ENCODE measurements at regions not wholly inside any gene's neighbourhood (a gene's known extent, or its start where the extent isn't known, plus 50 kb on each side); places are given as distances from the start of the nearest gene placed in this dataset.

GRCh38 chr5:32973646-32974045, 262.5 kb downstream of the NPR3 start:
- ATAC-seq (replicated peaks in 1 of 4), result no peak
- no peak overlapping the region for H3K27ac Mint-ChIP-seq

GRCh38 chr5:32975656-32976375, 264.7 kb downstream of the NPR3 start:
- H3K4me3 Mint-ChIP-seq, result no peak overlapping the region
- ATAC-seq (replicated peaks in 1 of 4) (no peak), DNase-seq (no peak)
- no peak overlapping the region for H3K27ac ChIP-seq (ENCODE audit: low read length)
- ChIA-PET CTCF (no interaction called here), POLR2A (no interaction called here)
- H3K9me3 Mint-ChIP-seq, result peaks cover 4 to 8% (median 6%) of the 10 kb centered on the region in 3 donors
- H3K36me3 Mint-ChIP-seq, result no peaks in the 10 kb centered on the region
- no peaks in the 10 kb centered on the region for H3K36me3 ChIP-seq (ENCODE audit: control insufficient read depth in 2 of 2, extremely low read depth in 1 of 2, insufficient read depth in 1 of 2, low read length in 1 of 2)
- H3K27me3 Mint-ChIP-seq, result no peaks in the 10 kb centered on the region
- H3K4me1 ChIP-seq (ENCODE audit: control insufficient read depth in 1 of 2, extremely low read depth in 1 of 2, insufficient read depth in 2 of 2, low read length in 2 of 2), result no peaks in the 10 kb centered on the region
- no CpG with 5 or more reads among the region's 1 CpG for WGBS (ENCODE audit: insufficient coverage)
- no peaks in the 10 kb centered on the region for H3K9me3 ChIP-seq
- no peaks in the 10 kb centered on the region for H3K27me3 ChIP-seq (replicated peaks in 1 of 2; ENCODE audit: control insufficient read depth in 2 of 2, extremely low read depth in 1 of 2, insufficient read depth in 2 of 2, low read length in 1 of 2)
- no peak overlapping the region for H3K27ac Mint-ChIP-seq
- no peak overlapping the region for H3K4me3 ChIP-seq (ENCODE audit: control insufficient read depth in 1 of 2, extremely low read depth in 1 of 2, low read length in 1 of 2)
- no peaks in the 10 kb centered on the region for H3K4me1 Mint-ChIP-seq

More at GRCh38 chr5:32973646-32974045, 262.5 kb downstream of the NPR3 start:
- H3K27me3 ChIP-seq (replicated peaks in 1 of 2; ENCODE audit: control insufficient read depth in 2 of 2, extremely low read depth in 1 of 2, insufficient read depth in 2 of 2, low read length in 1 of 2), result no peaks in the 10 kb centered on the region
- no peaks in the 10 kb centered on the region for H3K4me1 ChIP-seq (ENCODE audit: control insufficient read depth in 1 of 2, extremely low read depth in 1 of 2, insufficient read depth in 2 of 2, low read length in 2 of 2)
- Mint-ChIP-seq H3K36me3 (no peaks in the 10 kb centered on the region), H3K4me3 (no peak overlapping the region), H3K4me1 (no peaks in the 10 kb centered on the region), H3K27me3 (peaks cover 0 to under 1% of the 10 kb centered on the region in 2 donors), H3K9me3 (peaks cover 0 to 6% (median 4%) of the 10 kb centered on the region in 3 donors)
- ChIA-PET CTCF (no interaction called here), POLR2A (no interaction called here)
- H3K9me3 ChIP-seq, result no peaks in the 10 kb centered on the region
- no peaks in the 10 kb centered on the region for H3K36me3 ChIP-seq (ENCODE audit: control insufficient read depth in 2 of 2, extremely low read depth in 1 of 2, insufficient read depth in 1 of 2, low read length in 1 of 2)
- no peak for DNase-seq
- no peak overlapping the region for H3K4me3 ChIP-seq (ENCODE audit: control insufficient read depth in 1 of 2, extremely low read depth in 1 of 2, low read length in 1 of 2)
- no peak overlapping the region for H3K27ac ChIP-seq (ENCODE audit: low read length)

- H3K4me3 Mint-ChIP-seq, result no peak overlapping the region
- CTCF ChIA-PET, result no interaction called here
Measured at GRCh38 chr5:32981061-32981460, 269.9 kb downstream of the NPR3 start.

GRCh38 chr5:32984851-32985610, 273.9 kb downstream of the NPR3 start:
- H3K36me3 Mint-ChIP-seq, result no peaks in the 10 kb centered on the region
- H3K27ac ChIP-seq (ENCODE audit: low read length), result no peak overlapping the region
- H3K9me3 Mint-ChIP-seq, result peaks cover 0 to 19% (median 9%) of the 10 kb centered on the region in 3 donors
- no peaks in the 10 kb centered on the region for H3K27me3 Mint-ChIP-seq
- no peak overlapping the region for H3K27ac Mint-ChIP-seq
- ChIA-PET CTCF (no interaction called here), POLR2A (no interaction called here)
- no peaks in the 10 kb centered on the region for H3K4me1 ChIP-seq (ENCODE audit: control insufficient read depth in 1 of 2, extremely low read depth in 1 of 2, insufficient read depth in 2 of 2, low read length in 2 of 2)
- H3K27me3 ChIP-seq (replicated peaks in 1 of 2; ENCODE audit: control insufficient read depth in 2 of 2, extremely low read depth in 1 of 2, insufficient read depth in 2 of 2, low read length in 1 of 2), result no peaks in the 10 kb centered on the region
- no peaks in the 10 kb centered on the region for H3K36me3 ChIP-seq (ENCODE audit: control insufficient read depth in 2 of 2, extremely low read depth in 1 of 2, insufficient read depth in 1 of 2, low read length in 1 of 2)
- H3K9me3 ChIP-seq, result no peaks in the 10 kb centered on the region
- ATAC-seq (replicated peaks in 1 of 4) (no peak), DNase-seq (no peak)
- no peak overlapping the region for H3K4me3 ChIP-seq (ENCODE audit: control insufficient read depth in 1 of 2, extremely low read depth in 1 of 2, low read length in 1 of 2)
- WGBS (ENCODE audit: insufficient coverage), result 87% methylated on average over 4 of the region's 4 CpGs
- H3K4me3 Mint-ChIP-seq, result no peak overlapping the region
- no peaks in the 10 kb centered on the region for H3K4me1 Mint-ChIP-seq

More at GRCh38 chr5:32981061-32981460, 269.9 kb downstream of the NPR3 start:
- DNase-seq (no peak), ATAC-seq (replicated peaks in 1 of 4) (no peak)
- no peaks in the 10 kb centered on the region for H3K27me3 ChIP-seq (replicated peaks in 1 of 2; ENCODE audit: control insufficient read depth in 2 of 2, extremely low read depth in 1 of 2, insufficient read depth in 2 of 2, low read length in 1 of 2)
- H3K4me1 ChIP-seq (ENCODE audit: control insufficient read depth in 1 of 2, extremely low read depth in 1 of 2, insufficient read depth in 2 of 2, low read length in 2 of 2), result no peaks in the 10 kb centered on the region
- H3K27ac Mint-ChIP-seq, result no peak overlapping the region
- H3K36me3 ChIP-seq (ENCODE audit: control insufficient read depth in 2 of 2, extremely low read depth in 1 of 2, insufficient read depth in 1 of 2, low read length in 1 of 2), result no peaks in the 10 kb centered on the region
- H3K27me3 Mint-ChIP-seq, result no peaks in the 10 kb centered on the region
- POLR2A ChIA-PET, result no interaction called here
- H3K4me3 ChIP-seq (ENCODE audit: control insufficient read depth in 1 of 2, extremely low read depth in 1 of 2, low read length in 1 of 2), result no peak overlapping the region
- no peaks in the 10 kb centered on the region for H3K9me3 ChIP-seq
- H3K36me3 Mint-ChIP-seq, result no peaks in the 10 kb centered on the region
- H3K4me1 Mint-ChIP-seq, result no peaks in the 10 kb centered on the region
- H3K9me3 Mint-ChIP-seq, result peaks cover 4 to 23% (median 13%) of the 10 kb centered on the region in 3 donors
- no peak overlapping the region for H3K27ac ChIP-seq (ENCODE audit: low read length)

GRCh38 chr5:32989815-32990214, 278.7 kb downstream of the NPR3 start:
- POLR2A ChIA-PET, result no interaction called here
- Histone ChIP-seq H3K4me3 (ENCODE audit: control insufficient read depth in 1 of 2, extremely low read depth in 1 of 2, low read length in 1 of 2) (no peak overlapping the region), H3K9me3 (no peaks in the 10 kb centered on the region), H3K27ac (ENCODE audit: low read length) (no peak overlapping the region), H3K27me3 (replicated peaks in 1 of 2; ENCODE audit: control insufficient read depth in 2 of 2, extremely low read depth in 1 of 2, insufficient read depth in 2 of 2, low read length in 1 of 2) (no peaks in the 10 kb centered on the region), H3K4me1 (ENCODE audit: control insufficient read depth in 1 of 2, extremely low read depth in 1 of 2, insufficient read depth in 2 of 2, low read length in 2 of 2) (no peaks in the 10 kb centered on the region), H3K36me3 (ENCODE audit: control insufficient read depth in 2 of 2, extremely low read depth in 1 of 2, insufficient read depth in 1 of 2, low read length in 1 of 2) (no peaks in the 10 kb centered on the region)
- CTCF ChIA-PET, result no interaction called here
- DNase-seq (no peak), ATAC-seq (replicated peaks in 1 of 4) (no peak)
- no peak overlapping the region for H3K27ac Mint-ChIP-seq
- H3K4me1 Mint-ChIP-seq, result no peaks in the 10 kb centered on the region
- no peaks in the 10 kb centered on the region for H3K27me3 Mint-ChIP-seq
- H3K9me3 Mint-ChIP-seq, result peaks cover 5 to 18% (median 7%) of the 10 kb centered on the region in 3 donors
- H3K36me3 Mint-ChIP-seq, result no peaks in the 10 kb centered on the region
- WGBS (ENCODE audit: insufficient coverage), result 79% methylated on average over 4 of the region's 5 CpGs
- H3K4me3 Mint-ChIP-seq, result no peak overlapping the region

GRCh38 chr5:32990593-32991420, 279.7 kb downstream of the NPR3 start:
- H3K27me3 Mint-ChIP-seq, result no peaks in the 10 kb centered on the region

More at GRCh38 chr5:32990593-32991420, 279.7 kb downstream of the NPR3 start:
- Histone ChIP-seq H3K27me3 (replicated peaks in 1 of 2; ENCODE audit: control insufficient read depth in 2 of 2, extremely low read depth in 1 of 2, insufficient read depth in 2 of 2, low read length in 1 of 2) (no peaks in the 10 kb centered on the region), H3K27ac (ENCODE audit: low read length) (no peak overlapping the region), H3K36me3 (ENCODE audit: control insufficient read depth in 2 of 2, extremely low read depth in 1 of 2, insufficient read depth in 1 of 2, low read length in 1 of 2) (no peaks in the 10 kb centered on the region), H3K4me1 (ENCODE audit: control insufficient read depth in 1 of 2, extremely low read depth in 1 of 2, insufficient read depth in 2 of 2, low read length in 2 of 2) (no peaks in the 10 kb centered on the region), H3K4me3 (ENCODE audit: control insufficient read depth in 1 of 2, extremely low read depth in 1 of 2, low read length in 1 of 2) (no peak overlapping the region), H3K9me3 (no peaks in the 10 kb centered on the region)
- DNase-seq, result no peak
- H3K9me3 Mint-ChIP-seq, result peaks cover 2 to 11% (median 5%) of the 10 kb centered on the region in 3 donors
- no peak overlapping the region for H3K27ac Mint-ChIP-seq
- no peaks in the 10 kb centered on the region for H3K4me1 Mint-ChIP-seq
- ChIA-PET POLR2A (no interaction called here), CTCF (no interaction called here)
- ATAC-seq (replicated peaks in 1 of 4), result no peak
- no peaks in the 10 kb centered on the region for H3K36me3 Mint-ChIP-seq
- H3K4me3 Mint-ChIP-seq, result no peak overlapping the region
- WGBS (ENCODE audit: insufficient coverage), result 93% methylated on average over 5 of the region's 13 CpGs

Measured in T-cell (primary cell).